Endodermal cell (in vitro differentiated cells): ENCODE measurements at regions not wholly inside any gene's neighbourhood (a gene's known extent, or its start where the extent isn't known, plus 50 kb on each side); places are given as distances from the start of the nearest gene placed in this dataset.

ENCODE experiments used
- DNase-seq: peaks from one replicate; pipeline ENCODE4 v3.0.0-alpha.2; 2017
- H3K27ac ChIP-seq: 2 replicates; pipeline ENCODE4 v1.5.1; 2013; ENCODE audit warnings: mild to moderate bottlenecking, low read depth, low read length, moderate library complexity
- H3K27me3 ChIP-seq: 2 replicates; pipeline ENCODE4 v1.6.1; 2013; ENCODE audit warnings: mild to moderate bottlenecking, low read length, moderate library complexity; ENCODE audit not compliant: insufficient read depth, control insufficient read depth, poor library complexity, severe bottlenecking
- H3K36me3 ChIP-seq: 2 replicates; pipeline ENCODE4 v1.7.0; 2013; ENCODE audit warnings: mild to moderate bottlenecking, low read length, moderate library complexity; ENCODE audit not compliant: control insufficient read depth, insufficient read depth
- H3K4me1 ChIP-seq: one replicate; pipeline ENCODE4 v1.7.0; 2013; ENCODE audit warnings: low read length; ENCODE audit not compliant: control insufficient read depth, insufficient read depth
- H3K4me3 ChIP-seq: 2 replicates; pipeline ENCODE4 v1.5.1; 2013; ENCODE audit warnings: mild to moderate bottlenecking, low read length, moderate library complexity
- H3K9ac ChIP-seq: 2 replicates; pipeline ENCODE4 v1.6.1; 2013; ENCODE audit warnings: mild to moderate bottlenecking, low read length, moderate library complexity; ENCODE audit not compliant: poor library complexity, severe bottlenecking; ENCODE audit errors: extremely low read depth
- H3K9me3 ChIP-seq: 2 replicates; pipeline ENCODE4 v1.6.1; 2013; ENCODE audit warnings: mild to moderate bottlenecking, low read length, moderate library complexity; ENCODE audit not compliant: control insufficient read depth
- H3K27ac Mint-ChIP-seq: 2 replicates; pipeline ENCODE4 v1.8.0; 2020; ENCODE audit warnings: mixed read lengths
- H3K27me3 Mint-ChIP-seq: 2 replicates; pipeline ENCODE4 v1.8.0; 2021; ENCODE audit warnings: mild to moderate bottlenecking, mixed read lengths; ENCODE audit not compliant: insufficient read depth
- H3K36me3 Mint-ChIP-seq: 2 replicates; pipeline ENCODE4 v1.8.0; 2020; ENCODE audit warnings: low read depth, mixed read lengths
- H3K4me1 Mint-ChIP-seq: 2 replicates; pipeline ENCODE4 v1.8.0; 2020; ENCODE audit warnings: mixed read lengths
- H3K4me3 Mint-ChIP-seq: 2 replicates; pipeline ENCODE4 v1.8.0; 2020; ENCODE audit warnings: mild to moderate bottlenecking, moderate library complexity, mixed read lengths
- H3K9me3 Mint-ChIP-seq: 2 replicates; pipeline ENCODE4 v1.8.0; 2020; ENCODE audit warnings: mild to moderate bottlenecking, mixed read lengths
- CTCF ChIP-seq: fragments of 200-600 bp; sonication (generic); conservative IDR thresholded peaks from 2 replicates; pipeline ENCODE4 v1.5.0; 2021; ENCODE audit warnings: antibody characterized with exemption, mild to moderate bottlenecking
- WGBS, 2 experiments: methylation state at CpG; one replicate each; pipeline versions ENCODE4 v1.1.5 to v1.1.7; 2013; ENCODE audit warnings: missing lambda C conversion rate in 2 of 2, mixed read lengths in 1 of 2; ENCODE audit not compliant: insufficient coverage in 1 of 2, insufficient read length in 1 of 2; 5-methylcytosine and 5-hydroxymethylcytosine counted together

- H3K9me3 Mint-ChIP-seq, result no peaks in the 10 kb centered on the region
- no peak for TF ChIP-seq CTCF
- H3K27me3 Mint-ChIP-seq, result no peaks in the 10 kb centered on the region
- H3K36me3 Mint-ChIP-seq, result no peaks in the 10 kb centered on the region
- Histone ChIP-seq H3K36me3 (no peaks in the 10 kb centered on the region), H3K27ac (no peak overlapping the region), H3K4me3 (no peak overlapping the region), H3K9me3 (no peaks in the 10 kb centered on the region), H3K9ac (no peak overlapping the region), H3K4me1 (no peaks in the 10 kb centered on the region), H3K27me3 (no peaks in the 10 kb centered on the region)
- H3K27ac Mint-ChIP-seq, result no peak overlapping the region
- 85 to 86% methylated on average over 2 of the region's 2 CpGs for WGBS, 2 experiments
- H3K4me3 Mint-ChIP-seq, result no peak overlapping the region
- no peaks in the 10 kb centered on the region for H3K4me1 Mint-ChIP-seq
- no peak for DNase-seq
Measured at GRCh38 chr3:69458803-69459365, 73.0 kb upstream of the FRMD4B start.

GRCh38 chr3:69456631-69457030, 70.7 kb upstream of the FRMD4B start:
- H3K4me1 Mint-ChIP-seq, result no peaks in the 10 kb centered on the region
- 84 to 100% methylated on average over 1 to 2 of the region's 4 CpGs for WGBS, 2 experiments
- TF ChIP-seq CTCF, result no peak

GRCh38 chr3:69454204-69454787, 68.4 kb upstream of the FRMD4B start:
- Histone ChIP-seq H3K36me3 (no peaks in the 10 kb centered on the region), H3K4me3 (no peak overlapping the region), H3K4me1 (no peaks in the 10 kb centered on the region), H3K9ac (no peak overlapping the region), H3K9me3 (no peaks in the 10 kb centered on the region), H3K27ac (no peak overlapping the region), H3K27me3 (no peaks in the 10 kb centered on the region)
- H3K4me3 Mint-ChIP-seq, result no peak overlapping the region
- no peaks in the 10 kb centered on the region for H3K36me3 Mint-ChIP-seq
- no peak overlapping the region for H3K27ac Mint-ChIP-seq
- DNase-seq, result no peak
- WGBS, 2 experiments, result 90 to 98% methylated on average over 6 to 22 of the region's 22 CpGs
- H3K4me1 Mint-ChIP-seq, result no peaks in the 10 kb centered on the region
- no peaks in the 10 kb centered on the region for H3K27me3 Mint-ChIP-seq
- no peaks in the 10 kb centered on the region for H3K9me3 Mint-ChIP-seq
- TF ChIP-seq CTCF, result no peak

More at GRCh38 chr3:69456631-69457030, 70.7 kb upstream of the FRMD4B start:
- Histone ChIP-seq H3K4me3 (no peak overlapping the region), H3K27ac (no peak overlapping the region), H3K4me1 (no peaks in the 10 kb centered on the region), H3K9me3 (no peaks in the 10 kb centered on the region), H3K27me3 (no peaks in the 10 kb centered on the region), H3K9ac (no peak overlapping the region), H3K36me3 (no peaks in the 10 kb centered on the region)
- DNase-seq, result no peak
- H3K27ac Mint-ChIP-seq, result no peak overlapping the region
- H3K36me3 Mint-ChIP-seq, result no peaks in the 10 kb centered on the region
- H3K9me3 Mint-ChIP-seq, result no peaks in the 10 kb centered on the region
- no peaks in the 10 kb centered on the region for H3K27me3 Mint-ChIP-seq
- H3K4me3 Mint-ChIP-seq, result no peak overlapping the region
